ENCODE measurements at regions not wholly inside any gene's neighbourhood (a gene's known extent, or its start where the extent isn't known, plus 50 kb on each side); places are given as distances from the start of the nearest gene placed in this dataset.

GRCh38 chr9:89991204-89991790, 386.5 kb downstream of the GADD45G start:
- no peaks in the 10 kb centered on the region for H3K4me1 ChIP-seq (ENCODE audit: control insufficient read depth, insufficient read depth, low read length)
- H3K4me2 ChIP-seq (ENCODE audit: control insufficient read depth, insufficient read depth): no peak overlapping the region
- no peak for FAIRE-seq
- no peaks in the 10 kb centered on the region for H3K27me3 ChIP-seq (replicated peaks in 1 of 2; ENCODE audit: control insufficient read depth in 2 of 2, insufficient read depth in 2 of 2, low read length in 1 of 2)
- H2AFZ ChIP-seq (ENCODE audit: control insufficient read depth, low read depth, low read length): no peak overlapping the region
- no TSS peak for BruUV-seq (replicated peaks)
- no peak overlapping the region for H3K9ac ChIP-seq (ENCODE audit: control insufficient read depth, insufficient read depth, low read length)
- WGBS (ENCODE audit: insufficient coverage, insufficient replicate concordance, low lambda C conversion rate, missing lambda C conversion rate): 11% methylated on average over 7 of the region's 7 CpGs
- intact Hi-C loops (cut with micrococcal nuclease; ENCODE audit: unreplicated experiment): no loop called here
- ChIA-PET RAD21 (ENCODE audit: unreplicated experiment) (interaction anchor here (0.6 kb wide), 1 partner anchor 49 kb away, joined by 3 read pairs; no protein-coding TSS in a partner anchor), POLR2A (no interaction called here), CTCF (no interaction called here), SMC1A (ENCODE audit: uncharacterized antibody, unreplicated experiment) (interaction anchor here (0.7 kb wide), 1 partner anchor 8 kb away, joined by 3 read pairs; no protein-coding TSS in a partner anchor)
- no peak for ATAC-seq
- in situ Hi-C loops (cut with MboI): no loop called here
- H3K36me3 ChIP-seq (ENCODE audit: control insufficient read depth in 2 of 2, insufficient read depth in 2 of 2, low read length in 1 of 2): no peaks in the 10 kb centered on the region
- H3K79me2 ChIP-seq (ENCODE audit: control insufficient read depth, insufficient read depth, low read length): no peaks in the 10 kb centered on the region
- H4K20me1 ChIP-seq (ENCODE audit: control insufficient read depth, insufficient read depth): no peaks in the 10 kb centered on the region
- no peak for DNase-seq (ENCODE audit: low read depth, low spot score)
- H3K27ac ChIP-seq (ENCODE audit: control insufficient read depth, insufficient read depth): no peak overlapping the region
- H3K9me3 ChIP-seq (replicated peaks; ENCODE audit: control insufficient read depth, insufficient read depth, low read length): no peaks in the 10 kb centered on the region
- TF ChIP-seq SIX5 (IDR thresholded peaks at IDR 0.05; ENCODE audit: low read depth, low read length, severe bottlenecking): no peak
- TF ChIP-seq PKNOX1 (IDR thresholded peaks at IDR 0.05): no peak
- TF ChIP-seq ZNF217 (IDR thresholded peaks at IDR 0.05): no peak
- TF ChIP-seq MTA3 (IDR thresholded peaks at IDR 0.05; ENCODE audit: borderline replicate concordance, low read length): no peak
- no peak for TF ChIP-seq PBX3 (IDR thresholded peaks at IDR 0.05; ENCODE audit: insufficient replicate concordance, low read depth, low read length)
- no peak for TF ChIP-seq CEBPZ (IDR thresholded peaks at IDR 0.05; ENCODE audit: low read depth, low read length)
- TF ChIP-seq ZNF24 (IDR thresholded peaks at IDR 0.05): no peak
- no peak for TF ChIP-seq ZNF622 (IDR thresholded peaks at IDR 0.05)
- TF ChIP-seq YY1 (IDR thresholded peaks at IDR 0.05; ENCODE audit: low read depth, low read length): no peak
- TF ChIP-seq MTA2 (IDR thresholded peaks at IDR 0.05; ENCODE audit: low read depth): no peak
- TF ChIP-seq CBX5 (IDR thresholded peaks at IDR 0.05; ENCODE audit: low read depth): no peak
- no peak overlapping the region for H3K4me3 ChIP-seq
